ENCODE measurements at regions not wholly inside any gene's neighbourhood (a gene's known extent, or its start where the extent isn't known, plus 50 kb on each side); places are given as distances from the start of the nearest gene placed in this dataset.
A peak's percentile ranks its signal among the peaks of the same experiment; 100 is the strongest.

- ChIA-PET POLR2A (ENCODE audit: low non-redundant PET) (no interaction called here), CTCF (no interaction called here)
- TF ChIP-seq CTCF (conservative IDR thresholded peaks at IDR 0.05; ENCODE audit: low read depth), result no peak
- no peak for DNase-seq (ENCODE audit: low spot score)
- H3K27ac ChIP-seq, result no peak overlapping the region
Measured at GRCh38 chr12:4054630-4055029, 181.4 kb upstream of the PARP11 start.

- TF ChIP-seq CTCF (conservative IDR thresholded peaks at IDR 0.05; ENCODE audit: low read depth), result no peak
- CTCF ChIA-PET, result interaction anchor here (1.2 kb wide), 1 partner anchor 224 kb away, joined by 5 read pairs; no protein-coding TSS in a partner anchor
- no peak overlapping the region for H3K27ac ChIP-seq
- POLR2A ChIA-PET (ENCODE audit: low non-redundant PET), result no interaction called here
- DNase-seq (ENCODE audit: low spot score), result peak; percentile 34
Measured at GRCh38 chr12:4052691-4053090, 179.5 kb upstream of the PARP11 start.

GRCh38 chr12:4051596-4051995 lies 178.4 kb upstream of the PARP11 start:
- CTCF ChIA-PET, result interaction anchor here (0.7 to 1.2 kb wide), 3 partner anchors 53 to 225 kb away, joined by 3 to 5 read pairs (median 3); no protein-coding TSS in a partner anchor

GRCh38 chr12:4050340-4050739 lies 177.1 kb upstream of the PARP11 start:
- no peak overlapping the region for H3K27ac ChIP-seq
- no peak for TF ChIP-seq CTCF (conservative IDR thresholded peaks at IDR 0.05; ENCODE audit: low read depth)
- CTCF ChIA-PET, result no interaction called here
- no peak for DNase-seq (ENCODE audit: low spot score)
- POLR2A ChIA-PET (ENCODE audit: low non-redundant PET), result no interaction called here

More at GRCh38 chr12:4051596-4051995, 178.4 kb upstream of the PARP11 start:
- no peak overlapping the region for H3K27ac ChIP-seq
- TF ChIP-seq CTCF (conservative IDR thresholded peaks at IDR 0.05; ENCODE audit: low read depth), result no peak
- POLR2A ChIA-PET (ENCODE audit: low non-redundant PET), result no interaction called here
- no peak for DNase-seq (ENCODE audit: low spot score)

GRCh38 chr12:4049298-4050080 lies 176.3 kb upstream of the PARP11 start:
- H3K27ac ChIP-seq, result no peak overlapping the region
- ChIA-PET CTCF (no interaction called here), POLR2A (ENCODE audit: low non-redundant PET) (no interaction called here)
- no peak for DNase-seq (ENCODE audit: low spot score)
- TF ChIP-seq CTCF (conservative IDR thresholded peaks at IDR 0.05; ENCODE audit: low read depth), result no peak

- ChIA-PET CTCF (no interaction called here), POLR2A (ENCODE audit: low non-redundant PET) (interaction anchor here (1.0 kb wide), 1 partner anchor 16 kb away, joined by 5 read pairs; no protein-coding TSS in a partner anchor)
- DNase-seq (ENCODE audit: low spot score), result no peak
- H3K27ac ChIP-seq, result no peak overlapping the region
- no peak for TF ChIP-seq CTCF (conservative IDR thresholded peaks at IDR 0.05; ENCODE audit: low read depth)
Measured at GRCh38 chr12:4047421-4047820, 174.2 kb upstream of the PARP11 start.
